ENCODE measurements at regions not wholly inside any gene's neighbourhood (a gene's known extent, or its start where the extent isn't known, plus 50 kb on each side); places are given as distances from the start of the nearest gene placed in this dataset.
A peak's percentile ranks its signal among the peaks of the same experiment; 100 is the strongest.

DNA sequence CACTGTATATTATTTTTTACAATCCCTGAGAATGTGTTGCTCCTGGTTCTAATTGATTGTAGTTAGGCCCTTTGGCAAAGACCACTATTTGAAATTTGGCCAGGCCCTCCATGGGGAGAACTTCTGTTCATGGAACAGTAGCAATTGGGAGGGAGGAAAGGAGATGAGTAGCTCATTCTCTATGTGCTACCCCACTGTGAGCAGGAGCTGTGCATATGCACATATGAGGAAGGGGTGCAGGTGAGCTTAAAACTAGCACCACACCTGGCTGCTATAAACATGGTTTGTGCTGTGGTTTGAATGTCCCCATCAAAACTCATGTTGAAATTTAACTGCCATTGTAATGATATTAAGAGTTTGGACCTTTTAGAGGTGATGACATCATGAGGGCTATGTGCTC lies 1483.2 kb downstream of the PCDH7 start:
- no peak overlapping the region for H3K18ac ChIP-seq (ENCODE audit: insufficient read length, low read depth, low read length)
- no peak overlapping the region for H3K14ac ChIP-seq (ENCODE audit: insufficient read depth, low read length)
- H2BK12ac ChIP-seq (ENCODE audit: insufficient read length, low read depth, low read length) = no peak overlapping the region
- H4K5ac ChIP-seq (ENCODE audit: insufficient read length, low read depth, low read length) = no peak overlapping the region
- H3K79me1 ChIP-seq (ENCODE audit: insufficient read depth, low read depth, low read length, poor library complexity, severe bottlenecking) = no peaks in the 10 kb centered on the region
- TF ChIP-seq CTCF (conservative IDR thresholded peaks at IDR 0.05) = no peak
- H3K27me3 ChIP-seq (ENCODE audit: insufficient read depth, low read length) = no peaks in the 10 kb centered on the region
- no peak overlapping the region for H3K27ac ChIP-seq (ENCODE audit: insufficient read length, low read depth, low read length)
- H3K9me3 ChIP-seq (ENCODE audit: control insufficient read depth, low read depth, low read length) = no peaks in the 10 kb centered on the region
- no peaks in the 10 kb centered on the region for H3K23me2 ChIP-seq (ENCODE audit: insufficient read length, low read depth, low read length, poor library complexity, severe bottlenecking)
- H2BK5ac ChIP-seq (ENCODE audit: insufficient read length, low read length) = no peak overlapping the region
- no peak overlapping the region for H3K4me3 Mint-ChIP-seq
- no peaks in the 10 kb centered on the region for H4K20me1 ChIP-seq (ENCODE audit: control insufficient read depth, insufficient read depth, insufficient read length)
- H2BK20ac ChIP-seq (ENCODE audit: low read depth, low read length, poor library complexity, severe bottlenecking) = no peak overlapping the region
- no peaks in the 10 kb centered on the region for H3K4me1 ChIP-seq (ENCODE audit: insufficient read depth, low read length)
- no peak overlapping the region for H2AFZ ChIP-seq (ENCODE audit: low read length)
- no peak overlapping the region for H3K23ac ChIP-seq (ENCODE audit: insufficient read length, low read depth, low read length)
- H3K36me3 Mint-ChIP-seq (ENCODE audit: insufficient read depth in 1 of 3, low read depth in 3 of 3) = peaks cover 0 to 30% (median 12%) of the 10 kb centered on the region in 3 experiments; a peak in 5 of 7 replicates
- no peak overlapping the region for H2BK120ac ChIP-seq (ENCODE audit: low read depth, low read length, poor library complexity, severe bottlenecking)
- H3K27me3 Mint-ChIP-seq (ENCODE audit: low read depth) = no peaks in the 10 kb centered on the region
- no peak overlapping the region for H3K9ac ChIP-seq (ENCODE audit: extremely low read depth, insufficient read length, low read length)
- peaks cover 3 to 10% of the 10 kb centered on the region in 2 experiments; a peak in 3 of 4 replicates for H3K4me1 Mint-ChIP-seq
- no peak overlapping the region for H3K4me2 ChIP-seq (ENCODE audit: insufficient read depth, insufficient read length, low read length)
- no peak overlapping the region for H4K8ac ChIP-seq (replicated peaks; ENCODE audit: insufficient read length, low read depth, low read length)
- no peak overlapping the region for H3K4ac ChIP-seq (ENCODE audit: low read depth, low read length)
- no peak overlapping the region for H3T11ph ChIP-seq (ENCODE audit: low read length)
- H3K27ac Mint-ChIP-seq = 0 out of 7 replicates have a peak overlapping the region, but pooled peaks of 1 of the 3 experiments have one; percentile 23
- H2AK5ac ChIP-seq (ENCODE audit: insufficient read length, low read length) = no peak overlapping the region
- H3K79me2 ChIP-seq (ENCODE audit: insufficient read depth, low read length) = no peaks in the 10 kb centered on the region
- DNase-seq = no peak
- peaks cover 11 to 32% of the 10 kb centered on the region in 2 experiments for H3K9me3 Mint-ChIP-seq
- no peak overlapping the region for H2BK15ac ChIP-seq (ENCODE audit: low read depth, low read length)
- no peak overlapping the region for H4K91ac ChIP-seq (ENCODE audit: insufficient read length, low read depth, low read length)
- no peak overlapping the region for H3K56ac ChIP-seq (ENCODE audit: insufficient read length, low read depth, low read length)

Data from H9 (cell line).